ENCODE measurements at regions not wholly inside any gene's neighbourhood (a gene's known extent, or its start where the extent isn't known, plus 50 kb on each side); places are given as distances from the start of the nearest gene placed in this dataset.
"Not testable (repeated sequence)": the region's sequence is repeated elsewhere in the genome, so short reads cannot be mapped to it uniquely, and the experiment has no call there.

DNA sequence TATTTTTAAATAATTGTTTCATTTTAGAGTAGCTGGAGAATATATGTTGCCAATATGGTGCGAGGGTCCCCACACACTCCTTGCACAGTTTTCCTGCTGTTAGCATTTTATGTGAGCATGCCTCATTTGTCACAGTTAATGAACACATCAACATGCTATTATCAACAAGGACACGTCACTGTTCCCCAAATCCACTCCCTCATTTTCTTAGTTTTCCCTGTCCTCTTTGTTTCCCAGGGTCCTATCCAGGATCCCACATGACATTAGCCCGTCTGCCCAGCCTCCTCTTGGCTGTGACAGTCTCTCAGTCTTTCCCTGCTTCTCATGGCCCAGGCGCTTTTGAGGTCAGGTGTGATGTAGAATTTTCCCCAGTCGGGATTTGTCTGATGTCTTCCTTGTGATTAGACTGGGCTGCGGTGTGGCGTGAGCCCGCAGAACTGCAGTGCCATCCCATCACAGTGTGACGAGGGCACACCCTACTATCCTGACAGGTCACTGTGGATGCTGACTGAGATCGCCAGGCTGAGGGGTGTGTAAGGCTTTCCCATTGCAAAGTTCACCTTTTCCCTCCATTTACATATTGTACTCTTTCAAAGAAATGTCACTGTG lies 450.6 kb upstream of the B3GAT1 start:
- peaks cover 4% of the 10 kb centered on the region; the same call in 1 of the 2 replicates for H3K4me1 ChIP-seq (ENCODE audit: insufficient read depth, low read length)
- H3K36me3 ChIP-seq (ENCODE audit: insufficient read depth, low read length): no peaks in the 10 kb centered on the region
- H3K9ac ChIP-seq (ENCODE audit: low read depth, low read length): no peak overlapping the region
- no peaks in the 10 kb centered on the region for H3K9me3 ChIP-seq (ENCODE audit: control insufficient read depth, insufficient read depth, low read length)

DNA sequence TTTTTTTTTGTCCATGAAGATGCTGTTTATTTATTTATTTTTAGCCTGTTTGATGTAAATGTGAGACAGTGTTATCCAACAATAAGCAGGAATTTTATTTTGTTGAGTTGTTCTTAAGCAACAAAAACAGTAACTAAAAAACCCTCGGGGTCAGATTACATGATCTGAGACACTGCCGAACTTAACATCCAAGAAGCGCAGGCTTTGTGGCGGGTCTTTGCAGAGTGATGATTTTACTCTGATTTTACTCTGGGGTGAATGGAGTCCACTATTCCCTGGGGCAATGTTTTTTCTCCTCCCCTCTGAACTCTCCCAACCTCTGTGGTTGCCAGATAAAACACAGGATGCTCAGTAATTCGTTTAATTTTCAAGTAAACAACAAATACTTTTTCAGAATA lies 450.1 kb upstream of the B3GAT1 start:
- H3K4me1 ChIP-seq (ENCODE audit: insufficient read depth, low read length): peaks cover 4% of the 10 kb centered on the region; the same call in 1 of the 2 replicates
- H3K9me3 ChIP-seq (ENCODE audit: control insufficient read depth, insufficient read depth, low read length): no peaks in the 10 kb centered on the region
- H3K9ac ChIP-seq (ENCODE audit: low read depth, low read length): no peak overlapping the region
- no peaks in the 10 kb centered on the region for H3K36me3 ChIP-seq (ENCODE audit: insufficient read depth, low read length)

DNA sequence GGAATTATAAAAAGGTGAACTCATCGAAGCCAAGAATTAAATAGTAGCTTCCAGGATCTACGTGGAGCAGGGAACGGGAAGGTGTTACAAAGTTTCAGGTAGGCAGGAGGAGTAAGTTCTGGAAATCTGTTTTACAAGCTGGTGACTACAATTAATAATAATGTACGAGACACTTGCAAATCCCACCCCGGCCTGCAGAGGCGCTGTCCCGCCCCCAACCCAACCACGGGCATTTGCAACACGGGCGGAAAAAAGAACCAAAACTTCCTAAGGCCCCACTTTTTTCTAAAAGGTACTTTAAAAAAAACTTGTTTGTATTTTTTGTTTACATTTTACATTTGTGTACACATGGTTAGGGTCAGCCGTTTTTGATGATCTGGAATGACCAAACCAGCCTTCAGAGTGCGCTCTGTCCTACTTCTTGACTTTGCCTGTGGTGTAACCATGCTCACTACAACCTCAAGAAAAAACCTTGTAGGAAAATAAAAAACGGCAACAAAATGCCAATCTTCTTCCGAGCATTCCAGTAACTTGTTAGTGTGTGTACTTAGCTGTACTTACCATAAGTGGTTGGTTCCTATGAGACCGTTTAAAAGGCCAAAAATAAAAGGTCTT lies 449.6 kb upstream of the B3GAT1 start:
- Histone ChIP-seq H3K9me3 (ENCODE audit: control insufficient read depth, insufficient read depth, low read length) (no peaks in the 10 kb centered on the region), H3K4me1 (ENCODE audit: insufficient read depth, low read length) (peaks cover 4% of the 10 kb centered on the region; the same call in 1 of the 2 replicates), H3K36me3 (ENCODE audit: insufficient read depth, low read length) (no peaks in the 10 kb centered on the region), H3K9ac (ENCODE audit: low read depth, low read length) (no peak overlapping the region)

DNA sequence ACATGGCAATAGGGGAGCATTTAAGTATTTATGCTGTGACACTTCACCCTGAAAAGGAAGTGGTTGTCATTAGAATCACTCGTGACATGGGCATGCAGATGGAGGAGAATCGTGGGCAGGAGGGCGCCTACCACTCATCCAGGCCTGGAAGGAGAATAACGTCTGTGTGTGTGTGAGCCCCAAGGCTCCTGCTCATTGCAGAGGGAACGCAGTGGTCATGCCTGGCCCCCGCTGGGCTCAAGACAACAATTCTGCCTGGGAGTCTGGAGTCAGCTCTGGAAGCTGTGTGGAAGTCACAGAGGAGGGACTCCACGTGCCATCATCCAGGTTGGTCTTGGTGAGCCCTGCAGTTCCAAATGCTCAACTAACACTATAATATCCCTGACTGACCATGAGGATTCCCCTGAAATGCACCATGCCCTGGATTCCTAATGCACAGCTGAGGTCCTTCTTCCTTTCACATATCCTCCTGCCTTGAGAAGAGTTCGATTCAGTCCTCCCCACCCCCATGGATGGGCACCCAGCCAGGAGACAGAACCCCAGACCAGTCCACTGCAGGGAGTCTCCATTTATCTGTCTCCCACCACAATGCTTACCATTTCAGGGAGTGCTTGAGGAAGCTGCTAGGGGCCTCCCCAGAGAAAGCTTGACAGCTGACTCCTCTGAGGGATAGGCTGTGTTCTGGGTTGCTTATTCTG lies 446.9 kb upstream of the B3GAT1 start:
- no peak overlapping the region for H3K9ac ChIP-seq (ENCODE audit: low read depth, low read length)

DNA sequence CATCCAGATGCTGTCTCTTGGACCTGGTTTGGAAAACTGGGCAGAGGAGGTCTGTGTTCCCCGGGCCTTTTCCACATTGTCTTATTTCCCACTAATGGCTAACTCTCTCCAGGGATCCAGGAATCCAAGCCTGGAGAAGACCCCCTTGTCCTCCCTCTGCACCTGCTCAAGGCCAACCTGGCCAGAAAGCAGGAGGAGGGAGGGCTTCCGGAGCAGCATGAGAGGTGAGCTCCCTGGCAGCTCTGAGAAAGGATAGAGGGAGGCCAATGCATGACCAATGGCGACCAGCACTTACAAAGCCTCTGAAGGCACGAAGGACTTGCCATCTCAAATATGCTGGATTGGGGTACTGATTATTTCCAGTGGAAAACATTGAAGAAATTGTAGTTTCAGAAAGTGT lies 445.0 kb upstream of the B3GAT1 start:
- Histone ChIP-seq H3K9ac (ENCODE audit: low read depth, low read length) (no peak overlapping the region), H3K36me3 (ENCODE audit: insufficient read depth, low read length) (no peaks in the 10 kb centered on the region), H3K9me3 (ENCODE audit: control insufficient read depth, insufficient read depth, low read length) (no peaks in the 10 kb centered on the region), H3K4me1 (ENCODE audit: insufficient read depth, low read length) (no peaks in the 10 kb centered on the region)

More for the DNA sequence above, 446.9 kb upstream of the B3GAT1 start:
- no peaks in the 10 kb centered on the region for H3K9me3 ChIP-seq (ENCODE audit: control insufficient read depth, insufficient read depth, low read length)
- peaks cover 4% of the 10 kb centered on the region; the same call in 1 of the 2 replicates for H3K4me1 ChIP-seq (ENCODE audit: insufficient read depth, low read length)
- H3K36me3 ChIP-seq (ENCODE audit: insufficient read depth, low read length): no peaks in the 10 kb centered on the region

DNA sequence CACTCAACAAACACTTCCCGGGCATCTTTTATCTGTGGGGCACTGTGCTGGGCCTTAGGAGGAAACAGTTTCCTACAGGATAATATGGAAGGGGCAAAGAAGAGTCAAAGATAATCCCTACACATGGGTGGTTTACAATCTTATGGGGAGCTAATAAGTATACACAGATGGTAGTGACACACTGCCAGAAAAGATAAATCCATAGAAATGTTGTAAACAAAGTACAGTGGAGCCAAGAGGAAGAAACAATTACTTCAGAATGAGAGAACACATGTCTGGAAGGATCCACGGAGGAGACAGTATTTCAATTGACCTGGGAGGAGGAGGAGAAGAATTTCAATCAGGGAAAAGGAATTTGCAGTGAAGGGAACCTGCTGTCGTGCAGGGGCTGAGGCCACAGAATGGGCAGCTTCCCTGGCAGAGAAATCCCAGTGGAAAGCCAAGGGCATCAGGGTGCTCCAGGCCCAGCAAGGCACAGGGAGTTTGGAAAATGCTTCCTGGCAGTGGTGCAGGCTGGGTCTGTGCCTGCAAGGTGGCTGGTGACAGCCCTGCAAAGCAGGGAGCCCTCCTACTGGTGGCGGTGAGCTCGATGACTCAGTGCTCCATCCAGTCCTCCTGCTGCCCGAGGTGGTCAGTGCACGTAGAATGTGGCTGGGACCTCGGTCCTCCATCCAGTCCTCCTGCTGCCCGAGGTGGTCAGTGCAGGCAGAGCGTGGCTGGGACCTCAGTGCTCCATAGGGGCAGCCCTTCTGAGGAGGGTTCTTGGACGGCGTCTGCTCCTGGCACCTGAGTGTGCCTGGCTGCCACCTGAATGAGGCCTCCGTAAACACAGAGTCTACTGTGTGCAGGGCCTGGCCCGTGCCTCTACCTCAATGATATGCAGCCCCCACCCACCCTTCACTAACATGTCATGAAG lies 444.3 kb upstream of the B3GAT1 start:
- Histone ChIP-seq H3K9ac (ENCODE audit: low read depth, low read length) (no peak overlapping the region), H3K4me1 (ENCODE audit: insufficient read depth, low read length) (no peaks in the 10 kb centered on the region), H3K9me3 (ENCODE audit: control insufficient read depth, insufficient read depth, low read length) (no peaks in the 10 kb centered on the region), H3K36me3 (ENCODE audit: insufficient read depth, low read length) (no peaks in the 10 kb centered on the region)

DNA sequence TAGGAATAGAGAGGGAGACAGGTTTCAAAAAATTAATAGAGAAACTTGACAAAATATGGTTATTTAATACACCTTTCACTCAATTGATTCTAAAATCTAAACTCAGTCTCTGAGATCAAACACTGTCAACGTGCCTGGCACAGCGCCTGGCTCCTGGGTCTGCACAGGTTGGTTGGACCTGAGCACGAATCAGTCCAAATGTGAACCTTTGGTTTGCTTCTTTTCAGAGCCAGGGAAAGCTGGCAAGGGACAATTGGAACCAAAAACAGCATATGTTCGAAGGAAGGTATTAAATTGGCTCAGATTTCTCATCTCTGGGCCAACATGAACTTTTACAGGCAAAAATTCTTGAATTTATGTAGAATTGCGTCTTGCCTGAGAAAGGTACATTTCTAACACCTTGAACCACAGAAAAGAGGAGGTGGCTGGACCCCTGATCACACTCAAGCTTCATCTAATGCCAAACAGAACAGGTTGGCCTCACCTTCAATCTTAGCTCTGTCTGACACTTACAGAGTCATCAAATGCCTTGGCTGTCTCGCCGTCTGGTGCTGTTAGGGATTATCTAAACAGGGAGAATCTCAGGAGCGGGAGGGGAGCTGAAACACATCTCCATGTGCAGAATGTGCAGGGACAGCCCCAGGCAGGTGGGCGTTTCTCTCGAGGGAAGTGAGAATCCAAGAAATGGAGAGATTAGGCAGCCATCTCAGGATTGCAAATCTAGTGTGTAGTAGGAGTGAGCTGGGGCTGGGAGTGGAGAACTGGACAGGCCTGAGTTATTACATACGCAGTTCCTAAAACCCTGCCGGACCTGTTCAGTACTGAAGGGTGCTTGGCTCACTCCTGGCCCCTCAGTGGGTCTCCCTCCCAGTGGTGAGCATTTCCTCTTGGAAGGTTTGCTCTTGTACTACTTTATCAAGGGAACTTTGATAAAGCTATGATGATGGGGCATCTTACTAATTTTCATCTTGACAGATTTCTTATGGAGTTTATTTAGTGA lies 442.2 kb upstream of the B3GAT1 start:
- H3K4me1 ChIP-seq (ENCODE audit: insufficient read depth, low read length): no peaks in the 10 kb centered on the region
- H3K36me3 ChIP-seq (ENCODE audit: insufficient read depth, low read length): no peaks in the 10 kb centered on the region
- no peak overlapping the region for H3K9ac ChIP-seq (ENCODE audit: low read depth, low read length)
- no peaks in the 10 kb centered on the region for H3K9me3 ChIP-seq (ENCODE audit: control insufficient read depth, insufficient read depth, low read length)

DNA sequence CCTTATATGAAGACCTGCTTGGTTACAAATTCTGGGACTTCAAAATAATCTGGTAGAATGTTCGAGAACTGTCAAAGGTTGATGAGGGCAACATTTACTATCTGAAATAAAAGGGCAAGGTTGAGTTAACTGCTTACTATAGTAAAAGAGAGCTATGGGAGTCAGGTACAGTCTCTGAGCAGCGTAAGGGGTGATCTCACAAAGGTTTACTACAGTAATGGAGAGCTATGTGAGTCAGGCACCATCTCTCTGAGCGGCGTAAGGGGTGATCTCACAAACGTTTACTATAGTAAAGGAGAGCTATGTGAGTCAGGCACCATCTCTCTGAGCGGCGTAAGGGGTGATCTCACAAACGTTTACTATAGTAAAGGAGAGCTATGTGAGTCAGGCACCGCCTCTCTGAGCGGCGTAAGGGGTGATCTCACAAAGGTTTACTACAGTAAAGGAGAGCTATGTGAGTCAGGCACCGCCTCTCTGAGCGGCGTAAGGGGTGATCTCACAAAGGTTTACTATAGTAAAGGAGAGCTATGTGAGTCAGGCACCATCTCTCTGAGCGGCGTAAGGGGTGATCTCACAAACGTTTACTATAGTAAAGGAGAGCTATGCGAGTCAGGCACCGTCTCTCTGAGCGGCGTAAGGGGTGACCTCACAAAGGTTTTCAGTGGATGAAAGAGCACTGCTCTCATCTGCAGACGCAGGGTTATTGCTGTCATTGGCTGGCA lies 439.6 kb upstream of the B3GAT1 start:
- H3K4me1 ChIP-seq (ENCODE audit: insufficient read depth, low read length); H3K36me3 ChIP-seq (ENCODE audit: insufficient read depth, low read length); H3K9ac ChIP-seq (ENCODE audit: low read depth, low read length); H3K9me3 ChIP-seq (ENCODE audit: control insufficient read depth, insufficient read depth, low read length): not testable (repeated sequence)

DNA sequence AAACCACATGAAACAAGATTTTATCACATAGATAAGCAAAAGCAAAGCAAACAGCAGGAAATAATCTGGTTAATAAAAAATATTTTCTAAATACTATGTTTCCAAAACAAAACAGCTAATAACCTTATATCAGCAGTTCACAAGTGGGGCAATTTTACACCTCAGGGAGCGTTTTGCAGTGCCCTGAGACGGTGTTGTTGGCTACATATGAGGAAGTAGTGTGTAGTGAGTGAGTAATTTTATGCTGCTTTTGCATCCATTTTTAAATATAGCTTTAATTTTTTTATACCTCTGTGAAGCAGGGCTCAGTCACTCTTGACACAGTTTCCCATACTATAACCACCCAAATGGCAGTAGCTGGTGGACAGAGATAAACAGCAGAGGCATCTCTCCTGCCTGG lies 438.5 kb upstream of the B3GAT1 start:
- no peaks in the 10 kb centered on the region for H3K9me3 ChIP-seq (ENCODE audit: control insufficient read depth, insufficient read depth, low read length)
- H3K36me3 ChIP-seq (ENCODE audit: insufficient read depth, low read length): no peaks in the 10 kb centered on the region
- H3K9ac ChIP-seq (ENCODE audit: low read depth, low read length): no peak overlapping the region
- H3K4me1 ChIP-seq (ENCODE audit: insufficient read depth, low read length): no peaks in the 10 kb centered on the region

DNA sequence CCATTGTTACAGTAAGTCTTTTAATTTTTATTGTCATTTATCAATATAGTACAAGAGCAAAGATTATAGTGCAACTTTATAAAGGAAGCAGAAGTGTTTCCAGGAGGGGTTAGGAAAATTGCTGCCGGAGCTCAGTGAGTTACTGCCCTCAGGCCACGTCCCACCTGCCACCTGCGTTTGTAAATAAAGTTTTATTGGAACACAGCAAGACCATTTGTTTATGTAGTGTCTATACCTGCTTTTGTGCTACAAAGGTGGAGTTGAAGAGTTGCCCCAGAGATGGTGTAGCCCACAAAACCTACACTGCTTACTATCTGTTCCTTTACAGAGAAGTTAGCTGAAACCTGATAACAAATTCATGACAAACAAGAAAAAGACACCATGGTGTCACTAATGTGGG lies 437.8 kb upstream of the B3GAT1 start:
- no peaks in the 10 kb centered on the region for H3K36me3 ChIP-seq (ENCODE audit: insufficient read depth, low read length)
- no peak overlapping the region for H3K9ac ChIP-seq (ENCODE audit: low read depth, low read length)
- no peaks in the 10 kb centered on the region for H3K9me3 ChIP-seq (ENCODE audit: control insufficient read depth, insufficient read depth, low read length)
- H3K4me1 ChIP-seq (ENCODE audit: insufficient read depth, low read length): no peaks in the 10 kb centered on the region

DNA sequence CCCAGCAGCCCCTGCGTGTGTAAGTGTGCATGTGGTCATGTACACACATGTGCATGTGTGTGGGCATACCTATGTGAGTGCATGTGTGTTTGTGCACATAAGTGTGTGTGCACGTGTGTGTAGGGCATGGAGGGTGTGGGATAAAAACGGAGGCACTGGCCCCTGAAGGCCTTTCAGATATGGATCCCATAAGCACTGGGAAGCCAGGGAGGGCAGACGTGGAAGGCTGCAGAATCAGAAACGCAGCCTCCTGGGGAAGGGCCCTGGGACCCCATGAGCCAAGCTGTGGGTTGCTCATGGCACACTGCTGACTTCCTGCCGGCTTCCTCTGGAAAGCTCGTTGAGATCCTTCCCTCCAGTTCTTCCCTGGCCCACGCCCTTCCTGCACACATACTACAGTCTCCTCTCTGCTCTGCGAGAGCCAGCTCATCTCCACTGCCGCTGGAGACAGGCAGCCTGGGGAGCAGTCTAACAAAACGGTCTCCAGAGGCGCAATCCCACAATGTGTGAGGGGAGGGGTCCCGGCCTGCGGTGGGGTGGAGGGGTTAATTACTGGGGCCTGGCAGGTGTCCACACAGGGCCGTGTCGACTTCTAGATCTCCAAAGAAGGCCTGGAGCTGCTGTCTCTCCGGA lies 435.2 kb upstream of the B3GAT1 start:
- H3K9ac ChIP-seq (ENCODE audit: low read depth, low read length): no peak overlapping the region
- H3K9me3 ChIP-seq (ENCODE audit: control insufficient read depth, insufficient read depth, low read length): no peaks in the 10 kb centered on the region
- no peaks in the 10 kb centered on the region for H3K4me1 ChIP-seq (ENCODE audit: insufficient read depth, low read length)
- H3K36me3 ChIP-seq (ENCODE audit: insufficient read depth, low read length): no peaks in the 10 kb centered on the region

DNA sequence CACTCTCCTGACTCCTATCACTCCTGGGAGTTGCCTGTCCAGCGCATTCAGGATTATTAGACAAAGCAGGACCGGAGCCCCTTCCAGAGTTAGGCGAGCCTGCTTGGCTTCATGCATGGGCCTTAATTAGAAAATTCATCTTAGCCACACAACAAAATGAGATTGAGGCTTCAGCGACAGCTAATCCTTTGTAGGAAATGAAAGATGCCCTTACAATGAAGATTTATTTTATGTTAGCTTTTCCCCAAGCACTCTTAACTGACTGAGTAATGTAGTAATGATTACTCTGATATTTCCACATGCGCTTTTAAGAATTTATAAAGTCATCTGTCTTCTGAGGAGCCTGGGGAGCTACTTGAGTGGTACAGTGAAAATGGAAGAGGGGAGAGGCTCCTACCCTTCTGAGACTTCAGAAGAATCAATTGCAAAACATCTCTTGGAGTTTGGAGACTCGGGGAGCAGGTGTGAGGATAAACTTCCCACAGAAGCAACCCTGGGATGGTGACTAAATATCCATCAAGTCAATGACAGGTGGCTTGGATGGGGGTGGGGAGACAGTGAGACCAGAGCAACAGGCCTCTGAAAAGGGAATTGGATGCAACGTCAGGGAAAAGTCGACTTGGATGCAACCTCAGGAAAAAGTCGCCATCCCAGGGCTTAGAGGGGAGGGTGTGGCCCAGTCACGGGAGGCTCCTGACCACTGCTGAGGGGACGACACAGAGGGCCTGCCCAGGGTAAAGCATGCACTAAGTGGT lies 434.5 kb upstream of the B3GAT1 start:
- no peaks in the 10 kb centered on the region for H3K36me3 ChIP-seq (ENCODE audit: insufficient read depth, low read length)
- H3K9me3 ChIP-seq (ENCODE audit: control insufficient read depth, insufficient read depth, low read length): no peaks in the 10 kb centered on the region
- H3K9ac ChIP-seq (ENCODE audit: low read depth, low read length): no peak overlapping the region
- no peaks in the 10 kb centered on the region for H3K4me1 ChIP-seq (ENCODE audit: insufficient read depth, low read length)

Measured in ES-I3 (cell line).